Esophagus squamous epithelium (tissue), 4 donors: ENCODE measurements at regions not wholly inside any gene's neighbourhood (a gene's known extent, or its start where the extent isn't known, plus 50 kb on each side); places are given as distances from the start of the nearest gene placed in this dataset.

Experiments used
- CTCF ChIP-seq, 6 experiments: fragments of 450-650 bp in 4 of 6; fragments of 200-600 bp in 2 of 6; sonication (generic) in 2 of 6; IDR thresholded peaks; one replicate each; pipeline ENCODE4 v1.5.1; 2016 to 2019; ENCODE audit warnings: antibody characterized with exemption in 6 of 6, mild to moderate bottlenecking in 4 of 6, moderate library complexity in 4 of 6
- POLR2A ChIP-seq, 4 donors: fragments of 450-650 bp; IDR thresholded peaks; one replicate each; pipeline ENCODE4 v1.6.1; 2017; ENCODE audit warnings: antibody characterized with exemption in 4 of 4, mild to moderate bottlenecking in 4 of 4, moderate library complexity in 3 of 4

- TF ChIP-seq CTCF (IDR thresholded peaks at IDR 0.05) (no peak), POLR2A (IDR thresholded peaks at IDR 0.05) (no peak)
These were observed 350.9 kb upstream of the VWC2 start for GRCh38 chr7:49422564-49422963.
